HepG2 (cell line): ENCODE measurements at regions not wholly inside any gene's neighbourhood (a gene's known extent, or its start where the extent isn't known, plus 50 kb on each side); places are given as distances from the start of the nearest gene placed in this dataset.

Source experiments
- ATAC-seq: fragments of 200-7000 bp; cut with Tn5 transposase; 3 replicates; pipeline ENCODE4 v1.9.1; 2020; ENCODE audit warnings: mild to moderate bottlenecking, moderate library complexity
- BruUV-seq: library from RNA; stranded (reverse); fragments of 400-500 nt; replicated peaks from 2 replicates; lab custom pipeline; 2021; lab: Mats Ljungman, UMichigan
- CTCF ChIA-PET: fragments of 300-600 bp; formaldehyde crosslinking; extraction: SDS; loops from one replicate; lab custom pipeline; 2021; ENCODE audit warnings: low total read pairs, inconsistent platforms, low intra/inter-chr PET ratio; lab: Yijun Ruan, JAX
- POLR2A ChIA-PET: fragments of 350-600 bp; sonication (Branson Sonifier 250); formaldehyde crosslinking; loops from one replicate; lab custom pipeline; 2020; ENCODE audit warnings: antibody characterized with exemption, inconsistent platforms; lab: Yijun Ruan, JAX
- DNase-seq: peaks from one replicate; pipeline ENCODE4 v3.0.0-alpha.2; 2015; ENCODE audit warnings: low spot score
- FAIRE-seq: peaks from 3 replicates; lab custom pipeline; 2011; peaks lifted over from hg19 to GRCh38; lab: Jason Lieb, UNC
- H2AFZ ChIP-seq: one replicate; pipeline ENCODE4 v1.6.1; 2011; ENCODE audit warnings: low read length, inconsistent platforms
- H3K27ac ChIP-seq: fragments of 300-600 bp; 3 replicates; pipeline ENCODE4 v1.8.0; 2011; ENCODE audit warnings: mixed run types, mild to moderate bottlenecking, mixed read lengths, low read length, inconsistent platforms; ENCODE audit not compliant: insufficient read depth; ENCODE audit errors: extremely low read length
- H3K27me3 ChIP-seq, 2 experiments: fragments of 200-600 bp in 1 of 2; 2 replicates in 1 of 2; 3 replicates in 1 of 2; pipeline versions ENCODE4 v1.6.0 to v1.8.0; 2011; ENCODE audit warnings: low read length in 2 of 2, mild to moderate bottlenecking in 2 of 2, moderate library complexity in 2 of 2, inconsistent platforms in 1 of 2; ENCODE audit not compliant: insufficient read depth in 2 of 2, control insufficient read depth in 1 of 2
- H3K36me3 ChIP-seq, 2 experiments: fragments of 200-600 bp in 1 of 2; replicated peaks in 1 of 2; 2 replicates in 1 of 2; 3 replicates in 1 of 2; pipeline versions ENCODE4 v1.5.1 to v1.8.0; 2011; ENCODE audit warnings: low read length in 2 of 2, inconsistent platforms in 1 of 2; ENCODE audit not compliant: insufficient read depth in 2 of 2, control insufficient read depth in 1 of 2
- H3K4me1 ChIP-seq: 2 replicates; pipeline ENCODE4 v1.5.1; 2012; ENCODE audit warnings: low read length, inconsistent platforms; ENCODE audit not compliant: insufficient read depth
- H3K4me2 ChIP-seq: 2 replicates; pipeline ENCODE4 v1.6.0; 2011; ENCODE audit warnings: low read depth, low read length, inconsistent platforms
- H3K4me3 ChIP-seq, 3 experiments: fragments of 200-600 bp in 1 of 3; sonication (generic), shearing (Covaris generic) in 1 of 3; replicated peaks in 1 of 3; 2 replicates each; pipeline ENCODE4 v1.5.1; 2011 to 2016; ENCODE audit warnings: low read length in 3 of 3, inconsistent platforms in 2 of 3, low read depth in 2 of 3, mild to moderate bottlenecking in 2 of 3, control low read depth in 1 of 3, mixed read lengths in 1 of 3; ENCODE audit not compliant: insufficient read depth in 1 of 3
- H3K79me2 ChIP-seq: one replicate; pipeline ENCODE4 v1.6.1; 2011; ENCODE audit warnings: low read length, inconsistent platforms; ENCODE audit not compliant: insufficient read depth
- H3K9ac ChIP-seq: 2 replicates; pipeline ENCODE4 v1.6.0; 2011; ENCODE audit warnings: mild to moderate bottlenecking, low read depth, low read length, inconsistent platforms; ENCODE audit not compliant: insufficient read depth
- H3K9me3 ChIP-seq: 2 replicates; pipeline ENCODE4 v1.5.1; 2012; ENCODE audit warnings: mild to moderate bottlenecking, low read length
- H4K20me1 ChIP-seq: 2 replicates; pipeline ENCODE4 v1.6.0; 2011; ENCODE audit warnings: inconsistent platforms, mild to moderate bottlenecking, low read length, moderate library complexity; ENCODE audit not compliant: insufficient read depth
- ETS1 ChIP-seq: sonication (generic); formaldehyde crosslinking; IDR thresholded peaks from 2 replicates; pipeline ENCODE4 v1.4.0; 2020; ENCODE audit warnings: missing genetic modification reagents
- GFI1 ChIP-seq: sonication (generic); formaldehyde crosslinking; IDR thresholded peaks from 2 replicates; pipeline ENCODE4 v1.5.0; 2020; ENCODE audit warnings: missing genetic modification reagents, mild to moderate bottlenecking, borderline replicate concordance
- GTF3A ChIP-seq: sonication (generic); formaldehyde crosslinking; conservative IDR thresholded peaks from 2 replicates; pipeline ENCODE4 v1.4.0; 2020; ENCODE audit warnings: mild to moderate bottlenecking, missing genetic modification reagents
- KLF11 ChIP-seq: IDR thresholded peaks from 2 replicates; pipeline ENCODE4 v1.6.1; 2016; ENCODE audit warnings: missing compliant biosample characterization
- NR3C1 ChIP-seq: sonication (generic); formaldehyde crosslinking; IDR thresholded peaks from 2 replicates; pipeline ENCODE4 v1.4.0; 2020; ENCODE audit warnings: missing genetic modification reagents
- TMF1 ChIP-seq: sonication (generic); formaldehyde crosslinking; IDR thresholded peaks from 2 replicates; pipeline ENCODE4 v1.8.1; 2022; ENCODE audit warnings: low read depth, missing genetic modification reagents
- ZNF281 ChIP-seq: sonication (generic); formaldehyde crosslinking; IDR thresholded peaks from 2 replicates; pipeline ENCODE4 v1.4.0; 2020; ENCODE audit warnings: missing genetic modification reagents, borderline replicate concordance
- ZNF674 ChIP-seq: sonication (generic); formaldehyde crosslinking; IDR thresholded peaks from 2 replicates; pipeline ENCODE4 v1.5.0; 2020; ENCODE audit warnings: low read depth, mild to moderate bottlenecking, missing genetic modification reagents
- ZNF720 ChIP-seq: sonication (generic); formaldehyde crosslinking; IDR thresholded peaks from 2 replicates; pipeline ENCODE4 v1.4.0; 2020; ENCODE audit warnings: missing genetic modification reagents
- ZNF737 ChIP-seq: sonication (generic); formaldehyde crosslinking; IDR thresholded peaks from 2 replicates; pipeline ENCODE4 v1.5.0; 2020; ENCODE audit warnings: missing genetic modification reagents, mild to moderate bottlenecking, borderline replicate concordance
- WGBS: methylation state at CpG from one replicate; pipeline ENCODE4 v1.1.6; 2017; ENCODE audit warnings: low lambda C conversion rate; 5-methylcytosine and 5-hydroxymethylcytosine counted together
- in situ Hi-C: cut with HindIII; loops from 2 replicates; pipeline ENCODE4 v1.10.0; 2017; ENCODE audit warnings: low pct_unique_long_range_greater_than_20kb; ENCODE audit not compliant: extremely low pct_ligation_motif_present
- intact Hi-C: fragments of 100-400 bp; cut with micrococcal nuclease; formaldehyde crosslinking; loops from one replicate; pipeline ENCODE4 v1.10.0; 2022; ENCODE audit not compliant: unreplicated experiment

- ATAC-seq: no peak
- in situ Hi-C loops: no loop called here
- no TSS peak for BruUV-seq
Observed at GRCh38 chr13:111411151-111411858, 90.9 kb downstream of the TEX29 start.

More at GRCh38 chr13:111411151-111411858, 90.9 kb downstream of the TEX29 start:
- CTCF ChIA-PET: no interaction called here
- no peak overlapping the region for H3K4me2 ChIP-seq
- H4K20me1 ChIP-seq: no peaks in the 10 kb centered on the region
- POLR2A ChIA-PET: no interaction called here
- FAIRE-seq (no peak), DNase-seq (no peak)
- intact Hi-C loops: no loop called here
- no peaks in the 10 kb centered on the region for H3K36me3 ChIP-seq
- H3K9me3 ChIP-seq: no peaks in the 10 kb centered on the region
- peaks cover 19% of the 10 kb centered on the region for H3K4me1 ChIP-seq
- H3K4me3 ChIP-seq: no peak overlapping the region
- peaks cover 8 to 61% of the 10 kb centered on the region in 2 experiments for H3K27me3 ChIP-seq
- no peaks in the 10 kb centered on the region for H3K79me2 ChIP-seq
- no peak overlapping the region for H2AFZ ChIP-seq
- no peak overlapping the region for H3K27ac ChIP-seq
- TF ChIP-seq KLF11 (CRISPR knock-in tag) (no peak), GTF3A (CRISPR knock-in tag) (no peak), ZNF281 (CRISPR knock-in tag) (no peak), TMF1 (CRISPR knock-in tag) (no peak), ZNF720 (CRISPR knock-in tag) (no peak), ZNF674 (CRISPR knock-in tag) (no peak), NR3C1 (CRISPR knock-in tag) (no peak), ETS1 (no peak), GFI1 (CRISPR knock-in tag) (no peak), ZNF737 (CRISPR knock-in tag) (no peak)
- H3K9ac ChIP-seq: no peak overlapping the region
- WGBS: 68% methylated on average over 37 of the region's 48 CpGs
